ENCODE measurements at regions not wholly inside any gene's neighbourhood (a gene's known extent, or its start where the extent isn't known, plus 50 kb on each side); places are given as distances from the start of the nearest gene placed in this dataset.

DNA sequence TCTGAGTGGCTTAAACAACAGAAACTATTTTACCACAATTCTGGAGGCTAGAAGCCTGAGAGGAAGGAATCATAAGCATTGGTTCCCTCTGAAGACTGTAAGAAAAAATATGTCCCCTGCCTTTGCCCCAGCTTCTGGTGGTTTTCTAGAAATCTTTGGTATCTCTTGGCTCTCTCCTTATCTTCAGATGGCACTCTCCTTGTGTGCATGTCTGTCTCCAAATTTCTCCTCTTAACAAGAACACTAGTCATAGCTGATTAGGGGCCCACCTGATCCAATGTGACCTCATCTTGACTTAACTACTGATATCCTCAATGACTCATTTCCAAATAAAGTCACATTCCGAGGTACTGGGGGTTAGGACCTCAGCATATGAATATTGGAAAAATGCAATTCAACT lies 635.0 kb upstream of the NR3C2 start:
- Histone ChIP-seq H3K27me3 (ENCODE audit: insufficient read depth, insufficient read length) (no peaks in the 10 kb centered on the region), H3K36me3 (ENCODE audit: insufficient read depth, insufficient read length, low read length) (no peaks in the 10 kb centered on the region), H3K9ac (ENCODE audit: insufficient read length, low read depth) (no peak overlapping the region), H3K4me3 (ENCODE audit: insufficient read length, low read depth) (no peak overlapping the region), H3K4me1 (ENCODE audit: insufficient read depth, insufficient read length) (no peaks in the 10 kb centered on the region), H3K9me3 (ENCODE audit: insufficient read depth, low read length) (no peaks in the 10 kb centered on the region)
- DNase-seq (ENCODE audit: low read depth, low spot score): no peak
- no peak for TF ChIP-seq ZNF274 (IDR thresholded peaks at IDR 0.05; ENCODE audit: low read depth, low read length)
- no peak for TF ChIP-seq YY1 (IDR thresholded peaks at IDR 0.05; ENCODE audit: insufficient read depth, insufficient read length)
- TF ChIP-seq SUZ12 (IDR thresholded peaks at IDR 0.05; ENCODE audit: extremely low read depth, insufficient read depth, insufficient read length): no peak

DNA sequence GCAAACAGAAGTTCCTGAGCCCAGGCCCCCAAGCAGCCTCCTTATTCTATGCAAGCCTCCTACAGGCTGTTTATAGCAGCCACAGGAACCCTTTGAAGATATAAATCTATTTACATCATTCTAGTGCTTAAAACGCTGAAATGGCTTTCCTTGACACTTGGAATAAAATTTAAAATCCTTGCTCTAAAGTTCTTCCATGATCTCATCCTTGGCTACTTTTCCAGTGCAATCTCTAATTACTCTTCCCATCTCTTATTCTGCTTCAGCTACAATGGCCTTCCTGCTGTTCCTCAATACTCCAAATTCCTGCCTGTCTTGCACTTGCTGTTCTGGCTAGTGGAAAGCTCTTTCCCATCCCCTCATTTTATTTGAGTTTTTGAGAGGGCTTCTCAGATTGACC lies 634.2 kb upstream of the NR3C2 start:
- Histone ChIP-seq H3K4me3 (ENCODE audit: insufficient read length, low read depth) (no peak overlapping the region), H3K9me3 (ENCODE audit: insufficient read depth, low read length) (no peaks in the 10 kb centered on the region), H3K27me3 (ENCODE audit: insufficient read depth, insufficient read length) (no peaks in the 10 kb centered on the region), H3K9ac (ENCODE audit: insufficient read length, low read depth) (no peak overlapping the region), H3K36me3 (ENCODE audit: insufficient read depth, insufficient read length, low read length) (no peaks in the 10 kb centered on the region), H3K4me1 (ENCODE audit: insufficient read depth, insufficient read length) (no peaks in the 10 kb centered on the region)
- TF ChIP-seq YY1 (IDR thresholded peaks at IDR 0.05; ENCODE audit: insufficient read depth, insufficient read length): no peak
- TF ChIP-seq SUZ12 (IDR thresholded peaks at IDR 0.05; ENCODE audit: extremely low read depth, insufficient read depth, insufficient read length): no peak
- DNase-seq (ENCODE audit: low read depth, low spot score): no peak

DNA sequence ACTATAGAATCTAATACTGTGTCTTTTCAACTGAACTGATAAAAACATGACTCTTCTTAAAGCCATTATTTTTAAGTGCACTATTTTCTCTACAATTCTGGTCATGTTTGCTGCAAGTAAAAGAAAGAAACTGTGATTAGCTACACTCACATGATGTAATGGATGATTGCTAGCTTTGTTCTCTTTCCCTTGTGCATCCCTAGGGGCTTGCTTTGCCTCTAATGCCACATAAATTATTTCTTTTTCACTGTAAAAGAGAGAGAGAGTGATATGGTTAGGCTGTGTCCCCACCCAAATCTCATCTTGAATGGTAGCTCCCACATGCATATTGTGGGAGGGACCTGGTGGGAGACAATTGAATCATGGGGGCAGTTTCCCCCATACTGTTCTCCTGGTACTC lies 630.2 kb upstream of the NR3C2 start:
- Histone ChIP-seq H3K36me3 (ENCODE audit: insufficient read depth, insufficient read length, low read length) (no peaks in the 10 kb centered on the region), H3K27me3 (ENCODE audit: insufficient read depth, insufficient read length) (no peaks in the 10 kb centered on the region), H3K9ac (ENCODE audit: insufficient read length, low read depth) (no peak overlapping the region), H3K9me3 (ENCODE audit: insufficient read depth, low read length) (no peaks in the 10 kb centered on the region), H3K4me3 (ENCODE audit: insufficient read length, low read depth) (no peak overlapping the region), H3K4me1 (ENCODE audit: insufficient read depth, insufficient read length) (no peaks in the 10 kb centered on the region)
- DNase-seq (ENCODE audit: low read depth, low spot score): no peak
- TF ChIP-seq YY1 (IDR thresholded peaks at IDR 0.05; ENCODE audit: insufficient read depth, insufficient read length): no peak
- TF ChIP-seq SUZ12 (IDR thresholded peaks at IDR 0.05; ENCODE audit: extremely low read depth, insufficient read depth, insufficient read length): no peak
- TF ChIP-seq ZNF274 (IDR thresholded peaks at IDR 0.05; ENCODE audit: low read depth, low read length): no peak

DNA sequence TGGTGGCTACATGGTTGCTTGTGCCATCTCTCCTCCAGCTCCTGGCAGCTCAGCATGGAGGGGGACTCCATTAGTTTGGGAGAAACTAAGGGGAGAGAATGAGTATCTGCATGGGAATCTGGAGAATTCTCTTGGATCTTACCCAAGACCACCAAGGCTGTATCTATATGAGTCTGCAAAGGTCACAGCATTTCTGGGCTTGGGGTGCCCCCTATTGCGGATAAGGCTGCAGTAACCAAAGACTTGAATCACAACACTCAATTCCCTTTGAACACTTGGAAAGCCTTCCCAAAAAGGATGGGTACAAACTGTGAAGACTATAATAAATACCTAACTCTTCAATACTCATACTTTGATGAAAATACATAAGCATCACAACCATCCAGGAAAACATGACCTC lies 623.5 kb upstream of the NR3C2 start:
- Histone ChIP-seq H3K36me3 (ENCODE audit: insufficient read depth, insufficient read length, low read length) (no peaks in the 10 kb centered on the region), H3K4me3 (ENCODE audit: insufficient read length, low read depth) (no peak overlapping the region), H3K9ac (ENCODE audit: insufficient read length, low read depth) (no peak overlapping the region), H3K27me3 (ENCODE audit: insufficient read depth, insufficient read length) (no peaks in the 10 kb centered on the region), H3K4me1 (ENCODE audit: insufficient read depth, insufficient read length) (no peaks in the 10 kb centered on the region), H3K9me3 (ENCODE audit: insufficient read depth, low read length) (no peaks in the 10 kb centered on the region)
- no peak for DNase-seq (ENCODE audit: low read depth, low spot score)
- TF ChIP-seq ZNF274 (IDR thresholded peaks at IDR 0.05; ENCODE audit: low read depth, low read length): no peak
- TF ChIP-seq SUZ12 (IDR thresholded peaks at IDR 0.05; ENCODE audit: extremely low read depth, insufficient read depth, insufficient read length): no peak
- TF ChIP-seq YY1 (IDR thresholded peaks at IDR 0.05; ENCODE audit: insufficient read depth, insufficient read length): no peak

DNA sequence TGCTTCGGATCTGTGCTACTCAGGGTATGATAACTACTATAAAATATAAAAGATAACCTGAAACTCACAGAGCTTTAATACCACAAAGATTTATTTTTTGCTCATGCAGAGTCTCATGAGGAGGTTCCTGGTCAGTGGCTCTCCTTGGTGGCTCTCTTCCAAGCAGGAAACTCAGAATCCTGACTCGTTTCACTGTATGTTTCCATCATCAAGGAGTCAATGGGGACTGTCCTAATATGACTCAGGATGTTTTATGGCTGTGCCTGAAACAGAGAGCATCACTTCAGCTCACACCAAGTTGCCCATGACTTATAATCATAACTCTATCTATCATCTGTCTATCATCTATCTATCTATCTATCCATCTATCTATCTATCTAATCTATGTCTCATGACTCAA lies 620.8 kb upstream of the NR3C2 start:
- DNase-seq (ENCODE audit: low read depth, low spot score): no peak
- no peaks in the 10 kb centered on the region for H3K4me1 ChIP-seq (ENCODE audit: insufficient read depth, insufficient read length)
- H3K9ac ChIP-seq (ENCODE audit: insufficient read length, low read depth): no peak overlapping the region
- no peaks in the 10 kb centered on the region for H3K27me3 ChIP-seq (ENCODE audit: insufficient read depth, insufficient read length)
- H3K36me3 ChIP-seq (ENCODE audit: insufficient read depth, insufficient read length, low read length): no peaks in the 10 kb centered on the region
- no peak for TF ChIP-seq YY1 (IDR thresholded peaks at IDR 0.05; ENCODE audit: insufficient read depth, insufficient read length)
- TF ChIP-seq ZNF274 (IDR thresholded peaks at IDR 0.05; ENCODE audit: low read depth, low read length): no peak
- no peak for TF ChIP-seq SUZ12 (IDR thresholded peaks at IDR 0.05; ENCODE audit: extremely low read depth, insufficient read depth, insufficient read length)
- H3K4me3 ChIP-seq (ENCODE audit: insufficient read length, low read depth): no peak overlapping the region
- no peaks in the 10 kb centered on the region for H3K9me3 ChIP-seq (ENCODE audit: insufficient read depth, low read length)

DNA sequence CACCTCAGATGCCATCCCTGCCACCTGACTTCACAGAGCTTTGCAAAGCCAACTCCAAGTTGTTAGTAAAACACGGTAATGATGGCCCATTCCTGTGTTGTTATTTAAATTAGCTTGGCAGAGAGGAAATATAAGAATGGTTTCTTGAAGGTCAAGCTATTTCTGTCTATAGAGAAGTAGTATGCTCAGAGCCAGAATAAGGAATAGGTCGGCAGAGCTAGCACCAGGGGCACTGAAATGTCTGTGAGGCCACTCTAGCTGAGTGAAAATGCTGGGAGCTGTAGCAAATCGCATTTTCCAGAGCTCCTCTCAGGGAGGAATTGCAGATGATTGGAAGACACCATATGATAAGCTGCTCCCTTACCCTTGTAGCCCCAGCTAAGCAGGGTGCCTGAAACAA lies 615.4 kb upstream of the NR3C2 start:
- H3K4me3 ChIP-seq (ENCODE audit: insufficient read length, low read depth): no peak overlapping the region
- no peak for TF ChIP-seq YY1 (IDR thresholded peaks at IDR 0.05; ENCODE audit: insufficient read depth, insufficient read length)
- TF ChIP-seq SUZ12 (IDR thresholded peaks at IDR 0.05; ENCODE audit: extremely low read depth, insufficient read depth, insufficient read length): no peak
- no peak for TF ChIP-seq ZNF274 (IDR thresholded peaks at IDR 0.05; ENCODE audit: low read depth, low read length)
- no peak overlapping the region for H3K9ac ChIP-seq (ENCODE audit: insufficient read length, low read depth)
- H3K9me3 ChIP-seq (ENCODE audit: insufficient read depth, low read length): no peaks in the 10 kb centered on the region
- H3K4me1 ChIP-seq (ENCODE audit: insufficient read depth, insufficient read length): no peaks in the 10 kb centered on the region
- no peaks in the 10 kb centered on the region for H3K36me3 ChIP-seq (ENCODE audit: insufficient read depth, insufficient read length, low read length)
- H3K27me3 ChIP-seq (ENCODE audit: insufficient read depth, insufficient read length): no peaks in the 10 kb centered on the region
- no peak for DNase-seq (ENCODE audit: low read depth, low spot score)

DNA sequence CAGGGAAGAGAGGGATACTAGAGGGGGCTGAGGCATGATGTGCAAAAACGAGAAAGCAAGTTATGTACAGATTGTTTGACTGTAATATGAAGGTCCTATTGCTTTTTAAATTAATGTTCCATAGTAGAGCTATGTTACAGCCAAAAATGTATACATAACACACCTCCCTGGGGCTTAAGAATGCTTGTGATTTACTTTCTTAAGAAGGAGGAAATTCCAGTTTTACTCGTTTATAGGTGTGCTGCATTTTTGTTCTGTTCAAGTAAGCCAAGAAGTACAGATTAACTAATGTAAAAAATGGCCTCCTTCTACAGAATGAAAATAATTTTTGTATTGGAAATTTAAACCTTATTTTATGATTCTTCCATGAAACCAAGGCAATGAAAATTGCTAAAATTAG lies 614.4 kb upstream of the NR3C2 start:
- Histone ChIP-seq H3K36me3 (ENCODE audit: insufficient read depth, insufficient read length, low read length) (no peaks in the 10 kb centered on the region), H3K4me3 (ENCODE audit: insufficient read length, low read depth) (no peak overlapping the region), H3K27me3 (ENCODE audit: insufficient read depth, insufficient read length) (no peaks in the 10 kb centered on the region), H3K9ac (ENCODE audit: insufficient read length, low read depth) (no peak overlapping the region), H3K9me3 (ENCODE audit: insufficient read depth, low read length) (no peaks in the 10 kb centered on the region), H3K4me1 (ENCODE audit: insufficient read depth, insufficient read length) (no peaks in the 10 kb centered on the region)
- no peak for TF ChIP-seq ZNF274 (IDR thresholded peaks at IDR 0.05; ENCODE audit: low read depth, low read length)
- TF ChIP-seq YY1 (IDR thresholded peaks at IDR 0.05; ENCODE audit: insufficient read depth, insufficient read length): no peak
- no peak for TF ChIP-seq SUZ12 (IDR thresholded peaks at IDR 0.05; ENCODE audit: extremely low read depth, insufficient read depth, insufficient read length)
- no peak for DNase-seq (ENCODE audit: low read depth, low spot score)

DNA sequence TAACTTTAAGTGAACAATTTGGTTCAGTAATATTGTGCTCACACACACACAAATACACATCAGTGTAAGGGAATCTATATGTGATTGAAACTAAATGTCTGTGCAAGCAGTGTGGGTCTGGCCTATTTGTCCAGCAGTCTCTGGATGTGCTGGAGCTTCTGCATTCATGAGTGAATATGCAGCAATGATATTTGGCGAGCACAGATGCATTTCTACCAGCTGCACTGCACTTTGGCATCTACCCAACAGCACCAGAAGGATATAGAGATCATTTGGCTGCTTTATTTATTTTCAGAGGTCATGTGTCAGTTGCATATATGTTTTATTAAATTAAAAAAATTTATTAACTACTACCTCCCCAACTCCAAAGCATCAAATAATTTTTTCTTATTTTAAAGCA lies 613.4 kb upstream of the NR3C2 start:
- TF ChIP-seq YY1 (IDR thresholded peaks at IDR 0.05; ENCODE audit: insufficient read depth, insufficient read length) (no peak), ZNF274 (IDR thresholded peaks at IDR 0.05; ENCODE audit: low read depth, low read length) (no peak), SUZ12 (IDR thresholded peaks at IDR 0.05; ENCODE audit: extremely low read depth, insufficient read depth, insufficient read length) (no peak)
- Histone ChIP-seq H3K27me3 (ENCODE audit: insufficient read depth, insufficient read length) (no peaks in the 10 kb centered on the region), H3K4me3 (ENCODE audit: insufficient read length, low read depth) (no peak overlapping the region), H3K4me1 (ENCODE audit: insufficient read depth, insufficient read length) (no peaks in the 10 kb centered on the region), H3K36me3 (ENCODE audit: insufficient read depth, insufficient read length, low read length) (no peaks in the 10 kb centered on the region), H3K9me3 (ENCODE audit: insufficient read depth, low read length) (no peaks in the 10 kb centered on the region), H3K9ac (ENCODE audit: insufficient read length, low read depth) (no peak overlapping the region)
- no peak for DNase-seq (ENCODE audit: low read depth, low spot score)

Data from NT2/D1 (cell line).